H1 (cell line): ENCODE measurements at regions not wholly inside any gene's neighbourhood (a gene's known extent, or its start where the extent isn't known, plus 50 kb on each side); places are given as distances from the start of the nearest gene placed in this dataset.

ENCODE experiments used
- ATF3 ChIP-seq: IDR thresholded peaks from 2 replicates; pipeline ENCODE4 v1.6.1; 2011; ENCODE audit warnings: low read depth, mild to moderate bottlenecking, low read length; ENCODE audit not compliant: insufficient read depth
- CTCF ChIP-seq, 3 experiments: IDR thresholded peaks; 1 replicate in 2 of 3; 2 replicates in 1 of 3; pipeline versions ENCODE4 v1.5.1 to v1.6.1; 2011; ENCODE audit warnings: low read length in 3 of 3, mild to moderate bottlenecking in 3 of 3, inconsistent platforms in 2 of 3, low read depth in 1 of 3, moderate library complexity in 1 of 3; ENCODE audit not compliant: insufficient read depth in 1 of 3; ENCODE audit errors: control extremely low read depth in 1 of 3
- RNF2 ChIP-seq: fragments of 200-900, 300-1000 bp; sonication (generic); IDR thresholded peaks from 2 replicates; pipeline ENCODE4 v1.7.1; 2016; ENCODE audit warnings: borderline replicate concordance, low read depth, mild to moderate bottlenecking, antibody characterized with exemption, low read length; ENCODE audit not compliant: poor library complexity, severe bottlenecking; ENCODE audit errors: missing control alignments
- SP4 ChIP-seq: IDR thresholded peaks from 2 replicates; pipeline ENCODE4 v1.6.1; 2012; ENCODE audit warnings: low read length, inconsistent platforms

DNA sequence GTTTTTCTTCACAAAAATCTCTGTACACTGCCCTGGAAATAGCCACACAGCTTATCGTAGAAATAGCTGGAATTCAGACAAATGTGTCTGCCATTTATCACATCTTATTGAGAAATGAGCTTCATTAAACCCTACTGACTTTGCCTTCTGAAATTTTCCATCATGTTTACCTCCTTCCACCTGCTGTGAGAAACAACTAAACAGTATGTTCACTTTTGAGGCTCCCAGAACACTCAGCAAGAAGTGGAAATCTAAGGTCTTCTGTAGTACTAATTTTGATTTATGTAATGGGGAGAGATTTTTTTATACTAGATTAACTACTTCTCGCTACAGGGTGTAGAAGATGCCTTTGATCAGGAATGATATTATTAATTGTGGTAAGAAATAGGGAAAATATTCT, 268.0 kb downstream of the KCNC2 start (continued):
- TF ChIP-seq CTCF (IDR thresholded peaks at IDR 0.05; ENCODE audit: control extremely low read depth in 1 of 3, insufficient read depth in 1 of 3, low read depth in 1 of 3, low read length in 3 of 3), result no peak
- TF ChIP-seq RNF2, result no peak
- no peak for TF ChIP-seq ATF3
- TF ChIP-seq SP4, result no peak
